ENCODE measurements at regions not wholly inside any gene's neighbourhood (a gene's known extent, or its start where the extent isn't known, plus 50 kb on each side); places are given as distances from the start of the nearest gene placed in this dataset.
"Not testable (repeated sequence)": the region's sequence is repeated elsewhere in the genome, so short reads cannot be mapped to it uniquely, and the experiment has no call there.

GRCh38 chr4:59666645-59667044, 1533.5 kb upstream of the ADGRL3 start:
- Histone ChIP-seq H3K27me3 (no peaks in the 10 kb centered on the region), H3K36me3 (no peaks in the 10 kb centered on the region), H3K9me3 (peaks cover 0 to 1% (median 0%) of the 10 kb centered on the region in 4 donors), H3K27ac (no peak overlapping the region), H3K4me1 (no peaks in the 10 kb centered on the region), H3K4me3 (no peak overlapping the region)
- no peak for DNase-seq (ENCODE audit: low spot score in 2 of 2)
- 82 to 84% methylated on average over 2 of the region's 2 CpGs for WGBS, 2 donors
- TF ChIP-seq EP300 (IDR thresholded peaks at IDR 0.05) (no peak), CTCF (IDR thresholded peaks at IDR 0.05) (no peak), POLR2A (IDR thresholded peaks at IDR 0.05) (no peak)

- Histone ChIP-seq H3K9me3 (no peaks in the 10 kb centered on the region), H3K27me3 (no peaks in the 10 kb centered on the region), H3K27ac (no peak overlapping the region), H3K4me3 (no peak overlapping the region), H3K36me3 (no peaks in the 10 kb centered on the region), H3K4me1 (no peaks in the 10 kb centered on the region)
- no peak for DNase-seq (ENCODE audit: low spot score in 2 of 2)
- WGBS, 2 donors = 80 to 95% methylated on average over 1 of the region's 1 CpG
- TF ChIP-seq POLR2A (IDR thresholded peaks at IDR 0.05) (no peak), EP300 (IDR thresholded peaks at IDR 0.05) (no peak), CTCF (IDR thresholded peaks at IDR 0.05) (no peak)
These were observed 1529.1 kb upstream of the ADGRL3 start for GRCh38 chr4:59671037-59671436.

- Histone ChIP-seq H3K27ac (no peak overlapping the region), H3K4me1 (no peaks in the 10 kb centered on the region), H3K4me3 (no peak overlapping the region), H3K9me3 (no peaks in the 10 kb centered on the region), H3K36me3 (no peaks in the 10 kb centered on the region), H3K27me3 (no peaks in the 10 kb centered on the region)
- TF ChIP-seq EP300 (IDR thresholded peaks at IDR 0.05) = no peak
- TF ChIP-seq CTCF (IDR thresholded peaks at IDR 0.05) = no peak
- no peak for TF ChIP-seq POLR2A (IDR thresholded peaks at IDR 0.05)
- DNase-seq (ENCODE audit: low spot score in 2 of 2) = no peak
- 78 to 88% methylated on average over 1 of the region's 1 CpG for WGBS, 2 donors
These were observed 1523.7 kb upstream of the ADGRL3 start for GRCh38 chr4:59676389-59676788.

DNA sequence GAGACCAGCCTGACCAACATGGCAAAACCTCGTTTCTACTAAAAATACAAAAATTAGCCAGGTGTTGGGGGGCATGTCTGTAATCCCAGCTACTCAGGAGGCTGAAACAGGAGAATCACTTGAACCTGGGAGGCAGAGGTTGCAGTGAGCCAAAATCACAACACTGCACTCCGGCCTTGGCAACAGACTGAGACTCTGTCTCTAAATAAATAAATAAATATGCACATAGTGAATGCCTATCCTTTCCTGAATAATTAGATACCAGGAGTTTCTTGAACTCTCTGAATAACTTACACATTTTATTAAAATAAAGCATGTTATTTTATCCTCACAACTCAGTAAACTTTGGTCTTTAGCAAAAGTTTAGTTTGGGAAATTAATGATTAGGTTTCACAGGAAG, 1523.1 kb upstream of the ADGRL3 start:
- H3K4me3 ChIP-seq; H3K9me3 ChIP-seq; DNase-seq (ENCODE audit: low spot score in 2 of 2); H3K4me1 ChIP-seq; H3K27ac ChIP-seq; H3K27me3 ChIP-seq; H3K36me3 ChIP-seq: not testable (repeated sequence)
- 80 to 91% methylated on average over 2 of the region's 2 CpGs for WGBS, 2 donors

- 83 to 86% methylated on average over 1 of the region's 1 CpG for WGBS, 2 donors
- H3K27ac ChIP-seq = no peak overlapping the region
- TF ChIP-seq CTCF (IDR thresholded peaks at IDR 0.05) = no peak
- TF ChIP-seq EP300 (IDR thresholded peaks at IDR 0.05) = no peak
- TF ChIP-seq POLR2A (IDR thresholded peaks at IDR 0.05) = no peak
- no peaks in the 10 kb centered on the region for H3K4me1 ChIP-seq
- no peak overlapping the region for H3K4me3 ChIP-seq
- no peak for DNase-seq (ENCODE audit: low spot score in 2 of 2)
- no peaks in the 10 kb centered on the region for H3K27me3 ChIP-seq
- H3K9me3 ChIP-seq = no peaks in the 10 kb centered on the region
- no peaks in the 10 kb centered on the region for H3K36me3 ChIP-seq
These were observed 1514.5 kb upstream of the ADGRL3 start for GRCh38 chr4:59685626-59686025.

- no peak for DNase-seq (ENCODE audit: low spot score in 2 of 2)
- H3K4me3 ChIP-seq = no peak overlapping the region
- no peaks in the 10 kb centered on the region for H3K4me1 ChIP-seq
- WGBS, 2 donors = 92 to 94% methylated on average over 6 of the region's 6 CpGs
- no peaks in the 10 kb centered on the region for H3K9me3 ChIP-seq
- H3K36me3 ChIP-seq = no peaks in the 10 kb centered on the region
- H3K27ac ChIP-seq = no peak overlapping the region
- H3K27me3 ChIP-seq = no peaks in the 10 kb centered on the region
- TF ChIP-seq EP300 (IDR thresholded peaks at IDR 0.05) = no peak
- no peak for TF ChIP-seq POLR2A (IDR thresholded peaks at IDR 0.05)
- TF ChIP-seq CTCF (IDR thresholded peaks at IDR 0.05) = no peak
These were observed 1511.0 kb upstream of the ADGRL3 start for GRCh38 chr4:59689149-59689548.

Measured in tibial nerve (tissue), 4 donors.